Calu3 (cell line): ENCODE measurements at regions not wholly inside any gene's neighbourhood (a gene's known extent, or its start where the extent isn't known, plus 50 kb on each side); places are given as distances from the start of the nearest gene placed in this dataset.

Source experiments
- BruUV-seq: library from RNA; stranded (reverse); fragments of 400-500 nt; replicated peaks from 2 replicates; lab custom pipeline; 2021; lab: Mats Ljungman, UMichigan
- CTCF ChIA-PET: fragments of 300-600 bp; sonication (Branson Sonifier 250); formaldehyde crosslinking; loops from one replicate; lab custom pipeline; 2022; ENCODE audit warnings: antibody characterized with exemption; lab: Charles Lee
- DNase-seq: peaks from one replicate; pipeline ENCODE4 v3.0.0; 2022
- H3K27ac Mint-ChIP-seq: one replicate; pipeline ENCODE4 v1.8.0; 2022; ENCODE audit warnings: mixed read lengths; ENCODE audit not compliant: unreplicated experiment
- H3K27me3 Mint-ChIP-seq: one replicate; pipeline ENCODE4 v1.8.0; 2022; ENCODE audit warnings: mixed read lengths; ENCODE audit not compliant: unreplicated experiment
- H3K36me3 Mint-ChIP-seq: one replicate; pipeline ENCODE4 v1.8.0; 2022; ENCODE audit warnings: mild to moderate bottlenecking, moderate library complexity, mixed read lengths; ENCODE audit not compliant: insufficient read depth, unreplicated experiment
- H3K4me1 Mint-ChIP-seq: one replicate; pipeline ENCODE4 v1.8.0; 2022; ENCODE audit warnings: mild to moderate bottlenecking, low read depth, mixed read lengths; ENCODE audit not compliant: unreplicated experiment
- H3K4me3 Mint-ChIP-seq: one replicate; pipeline ENCODE4 v1.8.0; 2022; ENCODE audit warnings: mild to moderate bottlenecking, low read depth, moderate library complexity, mixed read lengths; ENCODE audit not compliant: unreplicated experiment
- H3K9me3 Mint-ChIP-seq: one replicate; pipeline ENCODE4 v1.8.0; 2022; ENCODE audit warnings: low read depth, mixed read lengths; ENCODE audit not compliant: unreplicated experiment
- CTCF ChIP-seq: fragments of 200-600 bp; IDR thresholded peaks from one replicate; pipeline ENCODE4 v1.8.0; 2022; ENCODE audit warnings: antibody characterized with exemption; ENCODE audit not compliant: unreplicated experiment
- intact Hi-C: fragments of 100-400 bp; cut with micrococcal nuclease; formaldehyde crosslinking; loops from one replicate; pipeline ENCODE4 v1.10.0; 2022; ENCODE audit not compliant: unreplicated experiment

DNA sequence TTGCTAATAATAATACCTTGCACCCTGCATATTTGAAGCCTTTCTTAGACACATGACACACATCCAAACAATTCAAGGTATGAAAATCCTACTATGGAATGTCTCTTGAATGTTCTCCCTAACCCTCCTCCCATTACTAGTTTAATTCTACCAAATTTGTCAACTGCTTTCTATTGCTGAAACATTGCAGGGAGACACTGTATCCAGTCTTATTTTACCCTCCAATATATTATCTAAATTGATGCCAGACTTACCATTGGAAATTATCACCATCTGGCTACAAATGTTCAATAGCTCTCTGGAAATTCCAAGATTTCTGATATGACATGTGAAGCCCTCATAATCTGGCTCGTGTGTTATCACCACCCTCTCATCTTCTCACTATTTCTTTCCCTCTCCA is 1027.3 kb upstream of the CITED2 start:
- Mint-ChIP-seq H3K4me1 (no peaks in the 10 kb centered on the region), H3K27me3 (no peaks in the 10 kb centered on the region), H3K9me3 (peaks cover 3% of the 10 kb centered on the region), H3K36me3 (no peaks in the 10 kb centered on the region), H3K27ac (no peak overlapping the region), H3K4me3 (no peak overlapping the region)
- CTCF ChIA-PET, result no interaction called here
- no TSS peak for BruUV-seq
- intact Hi-C loops, result no loop called here
- DNase-seq, result no peak
- no peak for TF ChIP-seq CTCF

- Mint-ChIP-seq H3K36me3 (no peaks in the 10 kb centered on the region), H3K27me3 (no peaks in the 10 kb centered on the region), H3K27ac (no peak overlapping the region), H3K9me3 (no peaks in the 10 kb centered on the region), H3K4me1 (no peaks in the 10 kb centered on the region), H3K4me3 (no peak overlapping the region)
- no peak for DNase-seq
- BruUV-seq, result no TSS peak
- CTCF ChIA-PET, result no interaction called here
- intact Hi-C loops, result no loop called here
- TF ChIP-seq CTCF, result no peak
Measured at GRCh38 chr6:140398076-140398475, 1023.6 kb upstream of the CITED2 start.

DNA sequence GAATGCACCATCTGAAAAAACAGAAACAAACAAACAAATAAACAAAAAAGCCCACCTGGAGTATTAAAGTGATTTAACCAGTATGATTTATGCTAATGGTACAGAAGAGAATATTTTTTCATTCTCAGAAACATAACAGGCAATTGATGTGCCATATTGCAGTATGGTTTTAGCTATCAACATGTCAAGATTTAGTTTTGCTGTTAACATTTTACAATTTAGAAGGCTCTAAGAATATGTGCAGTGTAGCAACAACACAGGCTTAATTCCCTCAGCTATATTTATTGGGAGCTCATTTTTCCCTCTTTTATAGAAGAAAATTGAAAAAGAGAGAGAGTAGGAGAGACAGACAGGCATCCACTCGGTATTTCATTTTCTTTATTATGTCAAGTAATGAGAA is 1022.7 kb upstream of the CITED2 start:
- H3K9me3 Mint-ChIP-seq, result no peaks in the 10 kb centered on the region
- H3K27me3 Mint-ChIP-seq, result no peaks in the 10 kb centered on the region
- no peak overlapping the region for H3K27ac Mint-ChIP-seq
- CTCF ChIA-PET, result no interaction called here
- no peak for TF ChIP-seq CTCF
- DNase-seq, result no peak
- no peak overlapping the region for H3K4me3 Mint-ChIP-seq
- no peaks in the 10 kb centered on the region for H3K36me3 Mint-ChIP-seq
- BruUV-seq, result no TSS peak
- H3K4me1 Mint-ChIP-seq, result no peaks in the 10 kb centered on the region
- intact Hi-C loops, result no loop called here

- Mint-ChIP-seq H3K27me3 (no peaks in the 10 kb centered on the region), H3K4me1 (peaks cover 4% of the 10 kb centered on the region), H3K9me3 (no peaks in the 10 kb centered on the region), H3K36me3 (no peaks in the 10 kb centered on the region), H3K4me3 (no peak overlapping the region), H3K27ac (no peak overlapping the region)
- no peak for DNase-seq
- no TSS peak for BruUV-seq
- CTCF ChIA-PET, result no interaction called here
- no peak for TF ChIP-seq CTCF
- intact Hi-C loops, result no loop called here
Measured at GRCh38 chr6:140393665-140394540, 1019.5 kb upstream of the CITED2 start.
